RWPE2 (cell line): ENCODE measurements at regions not wholly inside any gene's neighbourhood (a gene's known extent, or its start where the extent isn't known, plus 50 kb on each side); places are given as distances from the start of the nearest gene placed in this dataset.

Experiments
- ATAC-seq: fragments of 200-7000 bp; cut with Tn5 transposase; 3 replicates; pipeline ENCODE4 v1.9.1; 2021; ENCODE audit warnings: low read depth
- DNase-seq: peaks from one replicate; pipeline ENCODE4 v3.0.0-alpha.2; 2020; ENCODE audit warnings: low spot score
- H3K27ac ChIP-seq: fragments of 450-650 bp; 2 replicates; pipeline ENCODE4 v1.5.1; 2017; ENCODE audit warnings: mild to moderate bottlenecking; ENCODE audit not compliant: poor library complexity, severe bottlenecking
- H3K27me3 ChIP-seq: fragments of 250-450 bp; sonication (Bioruptor Pico); 2 replicates; pipeline ENCODE4 v1.5.1; 2021; ENCODE audit warnings: mild to moderate bottlenecking, moderate library complexity; ENCODE audit not compliant: insufficient read depth, poor library complexity, severe bottlenecking
- H3K36me3 ChIP-seq: fragments of 250-450 bp; sonication (Bioruptor Pico); 2 replicates; pipeline ENCODE4 v1.5.1; 2020; ENCODE audit warnings: low read depth, mild to moderate bottlenecking, moderate library complexity
- H3K4me1 ChIP-seq: fragments of 250-450 bp; sonication (Bioruptor Pico); 2 replicates; pipeline ENCODE4 v1.5.1; 2021; ENCODE audit warnings: mild to moderate bottlenecking, moderate library complexity; ENCODE audit not compliant: insufficient read depth, poor library complexity, severe bottlenecking
- H3K4me3 ChIP-seq: fragments of 250-450 bp; sonication (Bioruptor Pico); 2 replicates; pipeline ENCODE4 v1.5.1; 2021; ENCODE audit warnings: mild to moderate bottlenecking, moderate library complexity; ENCODE audit not compliant: severe bottlenecking
- H3K9me3 ChIP-seq: fragments of 250-450 bp; sonication (Bioruptor Pico); 2 replicates; pipeline ENCODE4 v1.5.1; 2021; ENCODE audit warnings: mild to moderate bottlenecking, moderate library complexity; ENCODE audit not compliant: severe bottlenecking
- CTCF ChIP-seq: fragments of 450-650 bp; IDR thresholded peaks from one replicate; pipeline ENCODE4 v1.5.1; 2017; ENCODE audit warnings: mild to moderate bottlenecking, moderate library complexity; ENCODE audit not compliant: poor library complexity, severe bottlenecking

GRCh38 chr2:19219060-19219459 is 139.4 kb downstream of the OSR1 start:
- Histone ChIP-seq H3K9me3 (no peaks in the 10 kb centered on the region), H3K36me3 (no peaks in the 10 kb centered on the region), H3K27ac (no peak overlapping the region), H3K4me3 (no peak overlapping the region), H3K4me1 (no peaks in the 10 kb centered on the region), H3K27me3 (no peaks in the 10 kb centered on the region)
- ATAC-seq, result no peak
- TF ChIP-seq CTCF, result no peak
- no peak for DNase-seq

DNA sequence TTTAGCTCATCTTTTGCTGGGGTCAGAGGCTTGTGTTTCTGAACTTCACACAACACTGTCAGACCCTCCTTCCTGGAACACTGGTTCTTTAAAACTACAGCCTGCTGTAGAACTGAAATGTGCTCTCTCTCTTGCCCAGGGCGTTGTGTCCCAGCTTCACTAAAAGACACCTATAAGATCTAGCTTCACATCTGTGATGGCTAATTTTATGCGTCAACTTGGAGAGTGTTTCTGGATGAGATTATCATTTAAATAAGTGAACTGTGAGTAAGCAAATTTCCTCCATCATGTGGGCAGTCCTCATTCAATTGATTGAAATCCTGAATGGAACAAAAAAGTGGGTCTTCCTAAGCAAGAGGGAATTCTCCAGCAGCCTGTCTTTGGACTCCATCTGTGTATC is 140.3 kb downstream of the OSR1 start:
- no peak for TF ChIP-seq CTCF
- H3K27me3 ChIP-seq, result no peaks in the 10 kb centered on the region
- DNase-seq (no peak), ATAC-seq (no peak)
- H3K27ac ChIP-seq, result no peak overlapping the region
- no peaks in the 10 kb centered on the region for H3K4me1 ChIP-seq
- no peak overlapping the region for H3K4me3 ChIP-seq
- H3K9me3 ChIP-seq, result no peaks in the 10 kb centered on the region
- no peaks in the 10 kb centered on the region for H3K36me3 ChIP-seq

DNA sequence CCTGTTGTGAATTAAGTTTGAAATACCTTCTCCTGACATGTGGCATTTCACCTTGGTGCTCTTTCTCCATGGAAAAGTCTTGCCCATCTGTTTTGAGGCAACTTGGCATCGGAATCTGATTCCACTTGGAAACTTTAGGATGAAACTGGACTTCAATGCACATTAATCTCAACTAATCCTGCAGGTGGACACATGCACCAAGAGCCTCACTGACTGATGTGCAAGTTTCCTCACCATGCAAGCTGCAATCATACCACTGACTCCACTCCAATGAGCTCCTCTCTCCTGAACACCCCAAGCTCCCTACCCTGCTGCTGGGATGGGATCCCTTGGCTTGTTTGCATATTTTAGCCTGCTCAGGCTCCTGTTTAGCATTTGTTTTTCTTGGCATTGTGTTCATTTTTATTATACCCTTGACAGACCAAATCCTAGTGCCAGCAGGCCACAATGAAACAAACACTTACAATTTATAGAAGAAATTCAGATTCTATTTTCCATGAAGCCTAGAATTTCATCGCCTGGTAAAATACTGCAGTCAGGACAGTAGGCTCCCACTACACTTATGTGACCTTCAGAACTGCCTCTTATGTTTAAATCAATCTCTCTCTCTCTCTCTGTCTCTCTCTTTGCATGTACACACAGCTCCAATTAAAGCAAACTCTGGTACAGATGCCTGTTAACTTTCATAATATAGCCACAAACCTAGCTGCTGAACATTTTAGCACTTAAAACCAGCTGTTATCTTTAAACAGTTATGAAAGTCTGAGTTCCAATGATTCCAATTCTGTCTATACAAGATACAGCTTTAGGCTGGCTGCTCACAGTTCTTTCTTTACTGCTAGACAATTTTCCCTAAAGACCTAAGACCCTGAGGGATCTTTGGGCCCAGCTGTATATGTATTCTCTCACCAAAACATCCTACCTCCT is 141.5 kb downstream of the OSR1 start:
- DNase-seq, result no peak
- H3K4me3 ChIP-seq, result no peak overlapping the region
- H3K36me3 ChIP-seq, result no peaks in the 10 kb centered on the region
- ATAC-seq, result no peak
- H3K9me3 ChIP-seq, result no peaks in the 10 kb centered on the region
- no peak overlapping the region for H3K27ac ChIP-seq
- H3K27me3 ChIP-seq, result no peaks in the 10 kb centered on the region
- TF ChIP-seq CTCF, result no peak
- H3K4me1 ChIP-seq, result no peaks in the 10 kb centered on the region

- no peaks in the 10 kb centered on the region for H3K9me3 ChIP-seq
- no peak overlapping the region for H3K4me3 ChIP-seq
- no peak overlapping the region for H3K27ac ChIP-seq
- no peaks in the 10 kb centered on the region for H3K27me3 ChIP-seq
- H3K4me1 ChIP-seq, result no peaks in the 10 kb centered on the region
- no peak for DNase-seq
- TF ChIP-seq CTCF, result no peak
- no peaks in the 10 kb centered on the region for H3K36me3 ChIP-seq
- no peak for ATAC-seq
Observed at GRCh38 chr2:19216238-19216637, 142.2 kb downstream of the OSR1 start.
